AG04449 (cell line): ENCODE measurements at regions not wholly inside any gene's neighbourhood (a gene's known extent, or its start where the extent isn't known, plus 50 kb on each side); places are given as distances from the start of the nearest gene placed in this dataset.
"Not testable (repeated sequence)": the region's sequence is repeated elsewhere in the genome, so short reads cannot be mapped to it uniquely, and the experiment has no call there.

Source experiments
- CTCF ChIA-PET: fragments of 350-600 bp; formaldehyde crosslinking; extraction: SDS; loops from one replicate; lab custom pipeline; 2021; ENCODE audit warnings: antibody characterized with exemption; lab: Yijun Ruan, JAX
- POLR2A ChIA-PET: fragments of 400-600, 350-600 bp; formaldehyde crosslinking; extraction: SDS; loops from one replicate; lab custom pipeline; 2020; ENCODE audit warnings: antibody characterized with exemption, inconsistent platforms; lab: Yijun Ruan, JAX
- DNase-seq: peaks from one replicate; pipeline ENCODE4 v3.0.0-alpha.2; 2010; ENCODE audit warnings: low read depth, low spot score
- H3K4me3 ChIP-seq: 2 replicates; pipeline ENCODE4 v1.5.1; 2011; ENCODE audit warnings: low read depth, mild to moderate bottlenecking, control low read depth, low read length
- CTCF ChIP-seq: IDR thresholded peaks from one replicate; pipeline ENCODE4 v1.5.1; 2011; ENCODE audit warnings: mild to moderate bottlenecking, moderate library complexity, low read length, control low read depth, inconsistent platforms; ENCODE audit not compliant: insufficient read depth; ENCODE audit errors: missing control alignments

- DNase-seq: no peak
Measured at GRCh38 chr2:83109284-83109683, 1349.8 kb downstream of the SUCLG1 start.

GRCh38 chr2:83106853-83107252, 1352.2 kb downstream of the SUCLG1 start:
- POLR2A ChIA-PET: no interaction called here
- TF ChIP-seq CTCF: no peak
- CTCF ChIA-PET: no interaction called here
- no peak for DNase-seq
- H3K4me3 ChIP-seq: no peak overlapping the region

More at GRCh38 chr2:83109284-83109683, 1349.8 kb downstream of the SUCLG1 start:
- H3K4me3 ChIP-seq: no peak overlapping the region
- CTCF ChIA-PET: no interaction called here
- POLR2A ChIA-PET: no interaction called here
- no peak for TF ChIP-seq CTCF

- TF ChIP-seq CTCF: no peak
- CTCF ChIA-PET: interaction anchor here (0.9 kb wide), 1 partner anchor 35 kb away, joined by 3 read pairs; no protein-coding TSS in a partner anchor
- no peak for DNase-seq
- no peak overlapping the region for H3K4me3 ChIP-seq
- POLR2A ChIA-PET: interaction anchor here (0.6 kb wide), 1 partner anchor 22 kb away, joined by 3 read pairs; no protein-coding TSS in a partner anchor
Measured at GRCh38 chr2:83104202-83104601, 1354.9 kb downstream of the SUCLG1 start.

- CTCF ChIA-PET: no interaction called here
- POLR2A ChIA-PET: no interaction called here
- TF ChIP-seq CTCF: no peak
- peak; percentile 74 for DNase-seq
- H3K4me3 ChIP-seq: no peak overlapping the region
Measured at GRCh38 chr2:83103613-83104012, 1355.5 kb downstream of the SUCLG1 start.

GRCh38 chr2:83089051-83089450, 1370.0 kb downstream of the SUCLG1 start:
- CTCF ChIA-PET, POLR2A ChIA-PET, H3K4me3 ChIP-seq: not testable (repeated sequence)

GRCh38 chr2:83085869-83086268, 1373.2 kb downstream of the SUCLG1 start:
- H3K4me3 ChIP-seq: no peak overlapping the region
- POLR2A ChIA-PET: no interaction called here
- CTCF ChIA-PET: interaction anchor here (1.1 kb wide), 1 partner anchor 9 kb away, joined by 3 read pairs; no protein-coding TSS in a partner anchor
- DNase-seq: no peak
- no peak for TF ChIP-seq CTCF

More at GRCh38 chr2:83089051-83089450, 1370.0 kb downstream of the SUCLG1 start:
- DNase-seq: not testable (repeated sequence)

- TF ChIP-seq CTCF: no peak
- ChIA-PET CTCF (no interaction called here), POLR2A (interaction anchor here (0.7 to 0.9 kb wide), 2 partner anchors 23 to 114 kb away, joined by 3 read pairs; no protein-coding TSS in a partner anchor)
- H3K4me3 ChIP-seq: no peak overlapping the region
- peak; percentile 33 for DNase-seq
Measured at GRCh38 chr2:83081826-83082690, 1377.0 kb downstream of the SUCLG1 start.
